Non-pigmented ciliary epithelial cell (primary cell): ENCODE measurements at regions not wholly inside any gene's neighbourhood (a gene's known extent, or its start where the extent isn't known, plus 50 kb on each side); places are given as distances from the start of the nearest gene placed in this dataset.
"Not testable (repeated sequence)": the region's sequence is repeated elsewhere in the genome, so short reads cannot be mapped to it uniquely, and the experiment has no call there.

ENCODE experiments used
- DNase-seq: peaks from one replicate; pipeline ENCODE4 v3.0.0-alpha.2; 2010; ENCODE audit warnings: low read depth

DNA sequence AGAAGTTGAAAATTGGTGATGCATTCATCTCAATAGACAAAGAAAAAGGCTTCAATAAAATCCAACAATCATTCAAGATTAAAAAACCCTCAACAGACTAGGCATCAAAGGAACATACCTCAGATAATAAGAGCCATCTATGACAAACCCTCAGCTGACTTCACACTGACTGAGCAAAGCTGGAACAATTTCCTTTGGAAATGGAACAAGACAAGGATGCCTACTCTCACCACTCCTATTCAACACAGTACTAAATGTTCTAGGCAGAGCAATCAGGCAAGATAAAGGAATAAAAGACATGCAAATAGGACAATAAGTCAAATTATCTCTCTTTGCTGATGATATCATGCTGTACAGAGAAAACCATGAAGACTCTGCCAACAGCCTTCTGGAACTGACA, 1188.1 kb downstream of the DTWD2 start:
- DNase-seq = no peak

DNA sequence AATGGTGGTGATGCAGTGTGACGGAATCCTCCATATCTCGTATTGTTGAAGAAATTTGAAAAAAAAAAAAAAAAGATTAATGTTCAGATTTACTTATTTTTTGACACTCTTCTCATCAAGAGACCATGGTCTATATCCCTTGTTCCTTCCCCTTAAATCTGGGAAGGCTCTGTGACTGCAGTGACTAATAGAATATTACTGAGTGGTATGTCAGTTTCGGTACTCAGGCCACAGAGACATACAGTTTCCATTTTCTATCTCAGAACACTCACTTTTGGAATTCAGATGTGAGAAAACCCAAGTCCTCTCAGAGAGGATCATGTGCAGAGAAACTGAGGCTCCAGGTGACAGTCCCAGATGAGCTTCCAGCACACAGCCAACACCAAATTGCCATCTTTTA, 1193.5 kb downstream of the DTWD2 start:
- DNase-seq = no peak

DNA sequence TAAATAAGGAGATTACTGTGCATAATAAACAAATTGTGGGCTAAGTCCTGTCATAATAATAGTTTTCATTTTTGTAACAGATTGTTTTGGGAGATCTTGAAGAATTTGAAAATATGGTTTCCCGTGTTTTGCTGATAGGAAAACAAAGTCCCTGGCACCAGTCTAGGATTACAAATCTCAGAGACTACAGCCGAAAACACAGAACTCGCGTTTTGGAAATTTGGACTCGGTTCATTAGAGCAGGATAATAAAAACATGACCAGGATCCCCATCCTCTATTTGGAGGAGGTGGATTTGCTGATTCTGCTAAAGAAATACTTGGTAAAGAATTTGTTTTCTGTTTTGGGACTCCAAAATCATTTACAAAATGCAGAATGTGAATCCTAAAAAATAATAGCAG, 1194.4 kb downstream of the DTWD2 start:
- DNase-seq = no peak

DNA sequence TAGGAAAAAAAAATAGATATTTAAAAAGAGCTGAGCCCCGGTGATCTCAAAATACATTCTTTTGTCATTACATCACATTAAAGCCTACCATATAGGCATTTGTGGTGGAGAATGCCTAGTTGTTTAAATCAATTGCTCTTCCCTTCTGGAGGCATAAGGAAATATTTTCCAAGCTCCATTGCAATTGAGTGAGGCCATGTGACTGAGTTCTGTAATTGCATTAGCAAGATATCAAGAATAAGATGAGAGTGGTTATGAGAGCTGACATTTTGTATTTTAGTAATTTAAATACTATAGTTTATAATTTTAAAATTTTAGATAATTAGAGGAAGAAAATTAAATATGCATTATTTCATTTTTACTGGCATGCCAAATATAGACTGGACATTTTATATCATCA, 1195.9 kb downstream of the DTWD2 start:
- no peak for DNase-seq

DNA sequence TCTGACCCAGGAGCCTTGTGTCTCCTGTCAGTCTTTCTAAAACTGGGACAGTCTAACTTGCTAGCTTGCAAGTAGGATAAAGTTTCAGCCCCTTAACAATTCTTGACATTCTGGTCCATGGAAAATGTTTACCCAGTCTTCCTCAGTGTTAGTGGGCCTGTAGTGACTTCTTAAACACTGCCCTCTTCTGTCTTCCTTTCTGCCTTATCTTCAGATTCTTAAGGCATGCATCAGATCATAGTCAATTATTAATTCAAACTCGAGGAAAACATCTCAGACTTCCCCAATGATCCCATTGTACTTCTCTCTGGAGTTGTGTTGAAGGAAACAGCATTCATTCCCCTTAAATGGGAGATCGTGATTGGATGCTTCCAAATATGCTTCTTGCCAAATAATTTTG, 1199.8 kb downstream of the DTWD2 start:
- no peak for DNase-seq

DNA sequence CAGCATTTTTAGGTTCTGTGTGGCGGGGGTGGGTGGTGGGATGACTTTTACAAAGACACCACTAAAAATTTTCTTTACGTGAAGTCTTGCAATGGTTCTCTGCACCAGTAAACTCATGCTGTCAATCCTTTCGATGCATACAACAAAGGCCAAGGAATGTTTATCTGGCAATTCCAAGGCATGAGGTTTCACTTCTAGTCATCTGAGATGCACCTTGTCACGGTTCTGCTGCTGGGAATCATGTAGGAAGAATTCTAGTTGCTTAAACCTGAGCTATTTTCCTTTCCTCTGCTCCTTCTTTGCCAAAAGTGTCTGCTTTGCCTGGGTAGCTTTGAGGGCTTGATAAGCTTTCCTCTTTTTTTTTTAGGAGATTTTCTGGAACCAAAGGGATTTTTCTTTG, 1204.5 kb upstream of the SEMA6A start:
- no peak for DNase-seq

DNA sequence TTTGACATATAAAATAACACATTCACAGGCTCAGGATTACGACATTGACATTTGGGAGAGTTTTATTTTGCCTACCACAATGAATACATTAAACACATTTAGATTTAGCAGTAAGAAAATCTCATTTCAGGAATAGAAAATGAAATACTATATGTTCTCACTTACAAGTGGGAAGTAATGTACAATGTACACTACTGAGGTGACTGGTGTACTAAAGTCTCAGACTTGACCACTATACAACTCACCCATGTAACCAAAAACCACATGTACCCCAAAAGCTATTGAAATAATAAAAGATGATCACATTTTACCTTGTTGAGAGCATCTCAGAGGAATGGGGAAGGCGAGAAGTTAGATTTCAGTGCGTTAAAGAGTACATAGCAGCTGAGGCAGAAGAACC, 1202.4 kb upstream of the SEMA6A start:
- DNase-seq = no peak

DNA sequence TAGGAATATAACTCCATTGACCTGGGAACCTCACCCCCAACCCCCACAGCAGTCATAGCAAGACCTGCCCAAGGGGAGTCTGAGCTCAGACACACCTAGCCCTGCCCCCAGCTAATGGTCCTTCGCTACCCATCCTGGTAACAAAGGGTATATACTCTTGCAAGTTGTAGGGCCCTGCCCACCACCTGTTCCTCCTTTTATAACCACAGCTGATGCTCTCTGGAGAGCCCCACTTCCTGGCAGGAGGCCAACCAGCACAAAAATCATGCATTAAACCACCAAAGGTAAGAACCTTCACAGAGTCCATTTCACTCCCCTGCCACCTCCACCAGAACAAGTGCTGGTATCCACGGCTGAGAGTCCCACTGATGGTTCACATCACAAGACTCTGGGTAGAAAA, 1195.3 kb upstream of the SEMA6A start:
- DNase-seq = no peak

DNA sequence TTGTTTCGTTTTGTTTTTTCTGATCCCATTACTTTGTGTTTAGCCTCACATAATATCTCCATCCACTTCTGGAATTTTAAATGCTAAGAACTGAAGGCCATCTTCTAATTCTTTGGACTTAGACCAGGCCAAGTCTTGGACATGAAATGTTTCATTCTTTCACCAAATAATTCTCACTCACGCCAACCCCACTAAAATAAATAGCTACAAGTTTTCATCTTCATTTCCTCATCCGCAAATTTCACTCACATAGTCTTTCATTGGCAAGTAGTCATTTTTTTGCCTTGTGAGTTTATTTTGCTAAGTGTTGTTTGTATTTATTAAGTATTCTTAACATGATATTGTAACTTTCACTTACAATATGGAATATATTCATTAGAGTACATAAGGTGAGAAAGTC, 1188.6 kb upstream of the SEMA6A start:
- DNase-seq = no peak

DNA sequence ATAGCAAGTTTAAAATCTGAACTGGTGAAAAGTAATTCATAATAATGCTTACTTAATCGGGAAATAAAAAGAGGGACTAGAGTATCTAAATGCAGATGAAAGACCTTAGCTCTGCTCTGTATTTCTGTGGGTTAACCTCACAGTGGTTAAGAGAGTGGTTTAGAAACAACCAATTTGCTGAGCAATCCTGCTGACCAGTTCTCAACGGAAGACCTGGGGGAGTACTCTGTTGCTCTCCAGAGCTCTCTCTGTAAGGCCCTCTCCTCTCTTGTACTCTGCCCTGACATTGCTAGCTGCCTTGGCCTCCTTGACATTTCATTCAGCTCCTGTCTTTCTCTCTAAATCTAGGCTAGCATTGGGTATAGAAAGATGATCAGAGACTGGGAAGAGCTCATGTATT, 1186.6 kb upstream of the SEMA6A start:
- no peak for DNase-seq

DNA sequence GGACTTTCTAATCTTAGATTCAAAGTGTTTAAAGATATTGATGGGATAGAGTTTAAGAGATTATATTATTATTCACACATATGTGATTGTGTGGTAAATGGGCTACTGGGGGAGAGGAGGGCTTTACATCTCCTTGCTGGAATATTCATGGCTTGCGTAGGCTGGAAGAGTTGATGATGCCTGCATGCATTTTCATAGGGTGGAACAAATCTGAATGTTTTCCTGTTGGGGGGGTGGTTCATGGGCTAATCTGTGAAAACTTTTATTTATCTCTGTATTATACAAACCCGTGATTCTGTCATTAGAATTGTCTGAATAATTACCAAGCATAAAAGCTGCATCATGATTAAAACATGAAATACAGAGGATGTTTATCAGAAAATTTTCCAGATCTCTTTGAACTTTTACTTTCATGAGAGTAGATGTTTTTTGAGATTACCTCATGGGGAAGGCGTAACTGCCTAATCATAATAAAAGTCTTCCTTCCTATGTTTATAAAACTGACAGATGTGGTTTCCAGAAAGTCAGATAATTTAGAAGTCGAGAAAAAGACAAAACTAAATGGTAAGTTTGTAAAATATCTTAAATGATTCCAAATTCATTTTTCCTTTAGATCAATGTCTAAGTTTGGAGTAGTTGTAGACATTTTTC, 1185.4 kb upstream of the SEMA6A start:
- no peak for DNase-seq

DNA sequence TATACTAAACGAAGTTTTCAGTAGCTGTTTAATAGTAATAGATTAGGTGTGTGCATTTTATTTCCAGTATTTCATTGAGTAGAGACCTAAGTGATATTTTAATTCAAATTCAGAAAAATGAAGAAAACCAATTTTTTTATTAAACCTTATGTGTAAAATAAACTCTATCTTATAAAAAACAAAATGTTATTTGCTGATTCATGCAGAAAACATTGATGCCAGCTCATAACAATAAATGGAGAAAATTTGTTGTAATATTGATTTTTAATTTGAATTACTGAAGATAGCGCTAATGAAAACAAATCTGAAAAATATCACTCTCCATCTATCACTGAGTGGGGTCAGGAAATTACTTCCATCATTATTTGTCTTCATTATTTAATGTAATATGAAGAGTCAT, 1177.8 kb upstream of the SEMA6A start:
- DNase-seq = no peak

DNA sequence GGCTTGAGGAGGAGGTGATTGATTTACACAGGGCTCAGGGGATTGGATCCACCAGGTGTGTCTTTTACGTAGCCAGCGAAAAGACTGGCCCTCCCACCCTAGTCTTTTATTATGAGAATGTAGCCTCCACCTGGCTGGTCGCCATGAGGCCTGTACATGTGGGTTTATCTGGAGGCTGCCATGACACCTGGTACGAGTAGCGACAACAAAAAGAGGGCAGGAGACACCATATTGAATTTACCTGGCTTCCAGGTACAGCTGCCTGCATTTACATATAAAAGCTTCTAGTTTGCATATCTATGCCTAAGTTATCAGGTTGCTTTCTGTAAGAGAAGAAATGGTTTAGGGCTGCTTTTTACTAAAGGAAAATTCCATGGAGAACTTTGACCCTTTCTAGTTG, 1173.7 kb upstream of the SEMA6A start:
- DNase-seq = no peak

DNA sequence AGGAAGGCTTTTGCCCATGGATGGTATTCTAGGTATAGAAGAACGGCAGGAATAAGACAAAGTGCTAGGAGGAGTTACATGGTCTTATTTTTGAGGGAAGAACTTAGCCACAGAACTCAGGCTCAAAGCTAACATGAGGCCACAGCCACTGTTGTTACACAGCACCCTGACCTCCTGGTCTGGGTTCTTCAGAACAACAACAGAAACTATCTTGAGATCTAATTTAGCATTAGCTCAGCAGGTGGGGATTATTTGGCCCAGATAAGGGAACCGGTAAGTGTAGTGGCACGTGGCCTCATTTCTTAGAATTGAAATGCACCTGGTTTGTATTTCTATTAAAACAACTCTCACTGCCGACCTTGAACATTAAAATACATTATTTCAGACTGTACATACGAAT, 1168.7 kb upstream of the SEMA6A start:
- no peak for DNase-seq

DNA sequence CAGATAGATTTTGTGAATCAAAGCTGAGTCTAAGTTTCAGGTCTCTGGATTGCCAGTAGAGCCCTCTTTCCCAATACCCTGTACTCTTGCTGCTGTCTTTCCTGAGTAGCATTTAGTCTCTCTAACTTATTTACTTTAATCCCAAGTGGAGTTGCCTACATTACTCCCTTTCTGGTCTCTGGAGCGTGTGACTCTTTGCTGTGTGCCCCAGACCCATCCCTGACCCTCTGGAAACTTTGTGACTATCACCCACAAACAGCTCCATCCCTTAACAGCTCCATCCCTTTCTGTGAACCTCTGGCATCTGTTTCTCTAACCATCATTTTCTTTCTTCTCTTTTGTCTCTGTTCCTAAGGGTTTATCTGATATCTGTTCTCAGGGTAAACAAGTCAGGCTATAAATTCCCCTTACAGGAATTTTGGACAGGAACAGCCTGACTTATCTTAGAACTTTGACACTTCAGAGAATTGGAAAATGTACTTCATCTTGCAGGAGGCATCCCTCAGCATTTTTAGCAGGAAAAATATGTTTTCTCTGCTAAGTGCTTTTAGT, 1167.1 kb upstream of the SEMA6A start:
- DNase-seq = no peak

DNA sequence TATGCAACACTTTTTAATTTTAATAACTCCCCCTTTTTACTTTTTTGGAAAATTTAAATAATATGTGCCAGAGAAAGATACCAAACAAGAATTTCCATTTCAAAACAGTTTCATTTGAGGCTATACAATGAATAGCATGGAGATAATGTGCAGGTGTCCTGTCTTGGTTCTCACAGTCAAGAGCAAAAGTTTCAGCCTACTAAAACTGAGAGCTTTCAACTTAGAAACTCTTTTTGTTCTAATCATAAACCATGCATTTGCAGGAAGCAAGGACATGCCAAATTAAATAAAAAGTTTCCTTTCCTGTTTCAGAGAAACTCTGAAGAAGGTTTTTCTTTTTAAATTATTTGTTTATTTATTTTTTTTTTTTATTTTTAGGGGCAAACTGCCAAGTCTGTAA, 1165.6 kb upstream of the SEMA6A start:
- no peak for DNase-seq

DNA sequence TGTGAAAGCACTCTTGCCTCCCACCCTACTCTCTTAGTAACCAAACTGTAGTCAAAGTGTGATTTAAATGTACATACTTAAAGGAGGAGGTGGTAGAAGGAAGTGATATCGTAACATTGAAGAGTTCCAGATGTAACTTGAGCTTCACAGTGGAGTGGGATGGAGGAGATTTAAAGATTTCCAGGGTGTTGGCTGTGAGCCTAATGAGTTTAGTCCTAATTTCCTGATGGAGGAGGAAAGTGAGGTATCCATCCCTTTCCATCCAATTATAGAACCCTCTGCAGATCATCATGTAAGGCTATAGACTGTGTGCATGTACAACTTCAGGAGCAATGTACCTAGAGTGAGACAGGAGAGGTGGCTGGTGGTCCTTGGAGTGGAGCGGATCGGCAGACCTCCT, 1163.9 kb upstream of the SEMA6A start:
- DNase-seq = no peak

DNA sequence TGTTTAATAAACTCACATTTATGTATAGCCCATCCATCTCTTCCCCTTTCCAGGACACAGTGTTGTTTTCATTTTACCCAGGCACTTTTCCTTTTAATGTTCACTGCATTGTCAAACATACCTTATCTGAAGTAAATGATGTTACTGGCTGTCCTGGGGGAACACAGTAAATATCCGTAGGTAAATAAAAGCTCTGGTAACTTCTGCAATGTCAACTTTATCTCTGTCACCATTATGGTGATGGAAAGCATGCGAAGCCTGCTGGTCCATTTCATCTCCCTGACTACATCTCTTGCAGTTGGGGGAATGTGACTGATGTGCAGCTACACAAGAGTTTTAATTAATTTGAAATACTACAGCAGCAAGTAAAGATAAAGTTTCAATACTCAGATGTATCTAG, 1162.1 kb upstream of the SEMA6A start:
- no peak for DNase-seq

DNA sequence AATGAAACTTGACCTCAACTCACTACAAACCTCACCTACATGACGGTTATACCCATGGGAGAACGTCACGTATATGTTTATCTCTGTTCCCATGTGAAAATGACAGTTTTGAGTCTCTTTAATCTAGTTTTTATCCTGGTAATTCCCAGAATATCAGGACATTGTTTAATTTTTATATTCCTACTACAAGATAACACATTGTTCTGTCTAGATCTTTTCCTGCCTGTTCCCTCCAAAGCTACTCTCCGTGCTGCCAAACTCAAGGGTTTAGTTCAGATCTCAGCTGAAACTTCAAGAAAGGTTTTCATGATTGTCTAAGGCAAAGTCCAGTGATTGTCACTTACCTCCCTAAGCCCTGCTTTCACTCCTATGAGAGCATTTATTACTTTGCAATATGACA, 1159.4 kb upstream of the SEMA6A start:
- no peak for DNase-seq

DNA sequence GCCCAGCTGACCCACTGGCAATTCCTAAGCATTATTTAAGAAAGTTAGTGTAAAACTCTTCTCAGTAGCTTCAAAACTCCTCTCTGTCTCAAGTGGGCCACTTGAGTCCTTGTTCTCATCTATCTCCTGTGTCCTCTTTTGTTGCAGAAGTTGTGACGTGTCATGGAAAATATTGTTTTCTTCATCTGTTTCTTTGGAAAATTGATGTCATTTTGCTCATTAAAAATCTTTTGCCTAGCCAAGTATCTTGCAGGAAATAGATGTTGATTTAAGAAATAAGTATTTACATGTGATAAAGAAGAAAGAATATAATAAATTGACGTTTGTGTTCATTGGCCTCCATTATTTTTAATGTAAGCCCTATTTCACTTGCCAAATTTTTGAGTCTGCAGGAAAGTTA, 1158.4 kb upstream of the SEMA6A start:
- no peak for DNase-seq

DNA sequence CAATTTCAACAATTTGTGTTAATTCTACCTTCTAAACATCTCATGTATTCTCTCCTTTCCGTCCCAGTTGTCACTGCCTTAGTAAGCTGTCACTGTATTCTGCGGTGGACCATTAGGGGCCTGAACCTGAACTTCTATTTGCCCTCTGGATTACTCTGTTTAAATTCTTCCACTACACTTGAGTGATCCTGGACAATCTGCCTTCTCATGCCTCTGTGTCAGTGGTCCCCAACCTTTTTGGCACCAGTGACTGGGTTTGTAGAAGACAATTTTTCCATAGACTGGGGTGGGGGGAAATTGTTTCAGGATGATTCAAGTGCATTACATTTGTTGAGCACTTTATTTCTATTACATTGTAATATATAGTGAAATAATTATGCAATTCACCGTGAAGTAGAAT, 1157.6 kb upstream of the SEMA6A start:
- no peak for DNase-seq

DNA sequence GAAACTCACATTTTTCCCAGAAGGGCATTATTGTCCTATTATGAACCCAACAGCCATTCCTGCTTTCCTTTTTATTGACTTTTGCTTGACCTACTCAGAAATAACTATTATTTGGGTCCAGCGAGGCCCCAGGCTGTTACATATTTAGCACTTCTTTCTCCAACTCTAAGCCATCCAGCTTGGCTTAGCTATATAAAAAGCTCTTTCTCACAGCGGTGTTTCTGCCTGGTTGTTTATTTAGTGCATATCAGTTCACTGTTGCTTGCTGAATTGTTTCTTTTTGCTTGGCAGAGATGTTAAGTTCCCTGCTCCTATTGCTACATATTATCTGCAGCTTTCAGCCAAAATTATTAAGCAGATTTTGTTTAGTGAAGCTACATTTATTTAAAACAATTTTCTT, 1156.8 kb upstream of the SEMA6A start:
- no peak for DNase-seq

DNA sequence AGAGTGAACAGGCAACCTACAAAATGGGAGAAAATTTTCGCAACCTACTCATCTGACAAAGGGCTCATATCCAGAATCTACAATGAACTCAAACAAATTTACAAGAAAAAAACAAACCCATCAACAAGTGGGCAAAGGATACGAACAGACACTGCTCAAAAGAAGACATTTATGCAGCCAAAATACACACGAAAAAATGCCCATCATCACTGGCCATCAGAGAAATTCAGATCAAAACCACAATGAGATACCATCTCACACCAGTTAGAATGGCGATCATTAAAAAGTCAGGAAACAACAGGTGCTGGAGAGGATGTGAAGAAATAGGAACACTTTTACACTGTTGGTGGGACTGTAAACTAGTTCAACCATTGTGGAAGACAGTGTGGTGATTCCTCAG, 1146.2 kb upstream of the SEMA6A start:
- not testable (repeated sequence) for DNase-seq

DNA sequence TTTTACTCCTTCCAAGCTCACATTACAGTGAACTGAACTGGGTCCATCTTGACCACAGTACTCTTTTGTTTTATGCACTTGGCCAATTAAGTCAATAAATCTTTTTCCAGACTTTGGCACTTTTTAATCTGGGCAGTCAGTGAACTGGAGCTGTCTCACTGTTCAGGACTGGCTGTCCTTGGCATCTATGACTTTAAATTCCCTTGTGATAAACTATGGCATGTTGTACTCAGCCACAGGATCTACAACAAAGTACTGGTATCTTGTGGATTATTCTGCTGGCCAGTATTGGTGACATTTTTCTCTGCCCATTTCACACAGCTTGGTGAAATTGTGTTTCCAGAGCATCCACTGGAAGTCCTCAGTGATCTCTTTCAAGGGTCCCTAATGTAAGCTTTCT, 1144.8 kb upstream of the SEMA6A start:
- no peak for DNase-seq
